HCT116 (cell line): ENCODE measurements at regions not wholly inside any gene's neighbourhood (a gene's known extent, or its start where the extent isn't known, plus 50 kb on each side); places are given as distances from the start of the nearest gene placed in this dataset.

Experiments used
- ATAC-seq: fragments of 200-7000 bp; cut with Tn5 transposase; 2 replicates; pipeline ENCODE4 v1.9.1; 2020; ENCODE audit warnings: mild to moderate bottlenecking, moderate library complexity
- BruUV-seq: library from RNA; stranded (reverse); fragments of 400-500 nt; replicated peaks from 2 replicates; lab custom pipeline; 2021; lab: Mats Ljungman, UMichigan
- CTCF ChIA-PET: fragments of 300-600 bp; sonication (Branson Sonifier 250); formaldehyde crosslinking; loops from one replicate; lab custom pipeline; 2021; ENCODE audit warnings: antibody characterized with exemption; lab: Charles Lee
- POLR2A ChIA-PET: fragments of 300-600, 350-600 bp; sonication (Branson Sonifier 250); formaldehyde crosslinking; loops from one replicate; lab custom pipeline; 2021; ENCODE audit warnings: antibody characterized with exemption; lab: Charles Lee
- RAD21 ChIA-PET, 2 experiments: fragments of 300-600 bp; sonication (Branson Sonifier 250); formaldehyde crosslinking; loops; one replicate each; lab custom pipeline; 2023; ENCODE audit warnings: low total read pairs in 2 of 2; ENCODE audit not compliant: uncharacterized antibody in 2 of 2, unreplicated experiment in 2 of 2, low non-redundant PET in 1 of 2; lab: Charles Lee
- DNase-seq: peaks from one replicate; pipeline ENCODE4 v3.0.0-alpha.2; 2010; ENCODE audit warnings: low read depth, low spot score
- H2AFZ ChIP-seq: fragments of 200-600 bp; shearing (Covaris generic), sonication (generic); 2 replicates; pipeline ENCODE4 v1.6.1; 2017; ENCODE audit warnings: low read depth, mixed run types, mixed read lengths, antibody characterized with exemption, low read length; ENCODE audit not compliant: poor library complexity, severe bottlenecking
- H3K27ac ChIP-seq: 2 replicates; pipeline ENCODE4 v1.5.1; 2012; ENCODE audit warnings: low read depth, low read length
- H3K27me3 ChIP-seq: fragments of 200-600 bp; sonication (generic); 2 replicates; pipeline ENCODE4 v1.6.1; 2016; ENCODE audit warnings: mixed run types, low read length, mixed read lengths; ENCODE audit not compliant: insufficient read depth
- H3K36me3 ChIP-seq, 2 experiments: fragments of 200-500 bp in 1 of 2; fragments of 200-600 bp in 1 of 2; sonication (Bioruptor generic) in 1 of 2; sonication (generic) in 1 of 2; 2 replicates each; pipeline versions ENCODE4 v1.5.1 to v1.6.1; 2014 to 2016; ENCODE audit warnings: low read length in 2 of 2, inconsistent platforms in 1 of 2, mixed read lengths in 1 of 2, mixed run types in 1 of 2; ENCODE audit not compliant: insufficient read depth in 2 of 2, control insufficient read depth in 1 of 2
- H3K4me1 ChIP-seq, 2 experiments: fragments of 200-600 bp in 1 of 2; sonication (generic) in 1 of 2; 2 replicates each; pipeline versions ENCODE4 v1.5.1 to v1.6.1; 2012 to 2017; ENCODE audit warnings: low read length in 2 of 2, inconsistent platforms in 1 of 2, mild to moderate bottlenecking in 1 of 2, mixed read lengths in 1 of 2, mixed run types in 1 of 2, moderate library complexity in 1 of 2; ENCODE audit not compliant: insufficient read depth in 2 of 2, control insufficient read depth in 1 of 2
- H3K4me2 ChIP-seq: fragments of 200-600 bp; sonication (generic); 2 replicates; pipeline ENCODE4 v1.6.1; 2017; ENCODE audit warnings: mixed run types, low read length, mixed read lengths
- H3K4me3 ChIP-seq, 2 experiments: fragments of 200-600 bp in 1 of 2; sonication (generic) in 1 of 2; replicated peaks in 1 of 2; 2 replicates each; pipeline ENCODE4 v1.5.1; 2011 to 2016; ENCODE audit warnings: low read length in 2 of 2, control low read depth in 1 of 2, low read depth in 1 of 2, mild to moderate bottlenecking in 1 of 2, mixed read lengths in 1 of 2, mixed run types in 1 of 2
- H3K79me2 ChIP-seq: fragments of 200-600 bp; sonication (generic); 2 replicates; pipeline ENCODE4 v1.6.1; 2017; ENCODE audit warnings: mild to moderate bottlenecking, mixed run types, low read length, moderate library complexity, mixed read lengths; ENCODE audit not compliant: insufficient read depth
- H3K9ac ChIP-seq: fragments of 200-600 bp; sonication (generic); 2 replicates; pipeline ENCODE4 v1.6.1; 2016; ENCODE audit warnings: low read length, mixed read lengths
- H3K9me2 ChIP-seq: fragments of 200-600 bp; sonication (generic), shearing (Covaris generic); 2 replicates; pipeline ENCODE4 v1.6.1; 2017; ENCODE audit warnings: mixed run types, mild to moderate bottlenecking, moderate library complexity; ENCODE audit not compliant: insufficient read depth
- H3K9me3 ChIP-seq, 2 experiments: fragments of 200-500 bp in 1 of 2; fragments of 200-600 bp in 1 of 2; sonication (Bioruptor generic) in 1 of 2; sonication (generic) in 1 of 2; 2 replicates each; pipeline ENCODE4 v1.6.1; 2014 to 2017; ENCODE audit warnings: low read length in 2 of 2, mixed read lengths in 2 of 2, inconsistent platforms in 1 of 2, low read depth in 1 of 2, mild to moderate bottlenecking in 1 of 2, mixed run types in 1 of 2, moderate library complexity in 1 of 2; ENCODE audit not compliant: control insufficient read depth in 1 of 2, insufficient read depth in 1 of 2
- H4K20me1 ChIP-seq: fragments of 200-600 bp; sonication (generic), shearing (Covaris generic); 2 replicates; pipeline ENCODE4 v1.6.1; 2017; ENCODE audit warnings: mixed run types, mild to moderate bottlenecking, moderate library complexity; ENCODE audit not compliant: insufficient read depth
- CBX3 ChIP-seq: IDR thresholded peaks from 2 replicates; pipeline ENCODE4 v1.6.1; 2012; ENCODE audit warnings: low read depth
- CEBPB ChIP-seq: IDR thresholded peaks from 2 replicates; pipeline ENCODE4 v1.6.1; 2012; ENCODE audit warnings: low read depth
- EGR1 ChIP-seq: IDR thresholded peaks from 2 replicates; pipeline ENCODE4 v1.6.1; 2012; ENCODE audit warnings: low read depth
- JUND ChIP-seq: IDR thresholded peaks from 2 replicates; pipeline ENCODE4 v1.6.1; 2012
- SIN3A ChIP-seq: IDR thresholded peaks from 2 replicates; pipeline ENCODE4 v1.6.1; 2012; ENCODE audit warnings: low read depth
- SRF ChIP-seq: IDR thresholded peaks from 2 replicates; pipeline ENCODE4 v1.6.1; 2012; ENCODE audit warnings: low read depth
- TCF7L2 ChIP-seq: IDR thresholded peaks from 2 replicates; pipeline ENCODE4 v1.7.0; 2011; ENCODE audit warnings: borderline replicate concordance, inconsistent platforms; ENCODE audit not compliant: insufficient read depth, insufficient read length; ENCODE audit errors: extremely low read depth
- ZBTB33 ChIP-seq: IDR thresholded peaks from 2 replicates; pipeline ENCODE4 v1.6.1; 2011; ENCODE audit warnings: mild to moderate bottlenecking, low read length, moderate library complexity; ENCODE audit not compliant: insufficient replicate concordance; ENCODE audit errors: extremely low read depth
- ZNF274 ChIP-seq: fragments of 200-500 bp; sonication (Bioruptor generic); IDR thresholded peaks from 2 replicates; pipeline ENCODE4 v1.6.1; 2014; ENCODE audit warnings: mild to moderate bottlenecking, low read depth, low read length, inconsistent platforms
- intact Hi-C: fragments of 100-400 bp; cut with micrococcal nuclease; formaldehyde crosslinking; loops from 2 replicates; pipeline ENCODE4 v1.10.0; 2022
- TF ChIP-seq, protein P1 (sequence below): IDR thresholded peaks from 2 replicates; pipeline ENCODE4 v1.6.1; 2012; ENCODE audit warnings: low read depth

DNA sequence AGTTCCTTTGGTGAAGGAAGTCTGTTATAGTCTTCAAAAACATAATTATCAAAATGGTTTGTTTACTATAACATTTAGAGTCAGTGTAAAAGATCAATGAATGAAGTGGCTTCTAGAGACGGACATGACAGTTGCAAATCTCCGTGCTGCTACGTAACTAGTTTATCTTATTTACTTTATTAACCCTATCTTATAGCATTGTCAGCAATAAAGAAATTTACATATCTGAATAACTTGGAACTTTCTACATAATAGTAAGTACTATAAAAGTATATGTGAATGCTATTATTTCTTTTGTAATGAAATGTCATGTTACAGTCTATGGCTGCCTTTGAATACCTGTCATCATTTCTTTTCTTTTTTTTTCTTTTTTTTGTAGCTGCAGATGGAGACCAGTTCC is 246.8 kb downstream of the PTH2R start (continued):
- no peak for TF ChIP-seq EGR1
- TF ChIP-seq TCF7L2: no peak
- TF ChIP-seq ZBTB33: no peak
- TF ChIP-seq JUND: no peak
- no peak for TF ChIP-seq CBX3
- TF ChIP-seq, all 23 proteins: peak for 0

DNA sequence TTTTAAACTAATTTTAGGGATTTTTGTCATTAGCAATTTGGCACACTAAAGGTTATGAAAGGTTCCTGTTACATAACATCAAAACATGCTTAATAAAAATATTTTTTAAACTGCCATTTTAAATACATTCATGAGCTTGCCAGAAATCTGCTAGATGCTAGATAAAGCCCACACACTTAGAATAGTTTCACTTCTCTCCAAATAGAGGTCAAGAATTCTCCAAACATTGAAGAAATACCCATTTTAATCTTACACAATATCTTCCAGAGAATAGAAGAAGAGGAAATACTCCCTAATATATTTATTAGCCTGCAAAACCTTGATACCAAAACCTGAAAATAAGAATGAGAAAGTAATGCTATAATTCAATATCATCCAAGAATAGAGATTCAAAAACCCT is 247.5 kb downstream of the PTH2R start:
- DNase-seq (no peak), ATAC-seq (no peak)
- TF ChIP-seq, protein P1, sequence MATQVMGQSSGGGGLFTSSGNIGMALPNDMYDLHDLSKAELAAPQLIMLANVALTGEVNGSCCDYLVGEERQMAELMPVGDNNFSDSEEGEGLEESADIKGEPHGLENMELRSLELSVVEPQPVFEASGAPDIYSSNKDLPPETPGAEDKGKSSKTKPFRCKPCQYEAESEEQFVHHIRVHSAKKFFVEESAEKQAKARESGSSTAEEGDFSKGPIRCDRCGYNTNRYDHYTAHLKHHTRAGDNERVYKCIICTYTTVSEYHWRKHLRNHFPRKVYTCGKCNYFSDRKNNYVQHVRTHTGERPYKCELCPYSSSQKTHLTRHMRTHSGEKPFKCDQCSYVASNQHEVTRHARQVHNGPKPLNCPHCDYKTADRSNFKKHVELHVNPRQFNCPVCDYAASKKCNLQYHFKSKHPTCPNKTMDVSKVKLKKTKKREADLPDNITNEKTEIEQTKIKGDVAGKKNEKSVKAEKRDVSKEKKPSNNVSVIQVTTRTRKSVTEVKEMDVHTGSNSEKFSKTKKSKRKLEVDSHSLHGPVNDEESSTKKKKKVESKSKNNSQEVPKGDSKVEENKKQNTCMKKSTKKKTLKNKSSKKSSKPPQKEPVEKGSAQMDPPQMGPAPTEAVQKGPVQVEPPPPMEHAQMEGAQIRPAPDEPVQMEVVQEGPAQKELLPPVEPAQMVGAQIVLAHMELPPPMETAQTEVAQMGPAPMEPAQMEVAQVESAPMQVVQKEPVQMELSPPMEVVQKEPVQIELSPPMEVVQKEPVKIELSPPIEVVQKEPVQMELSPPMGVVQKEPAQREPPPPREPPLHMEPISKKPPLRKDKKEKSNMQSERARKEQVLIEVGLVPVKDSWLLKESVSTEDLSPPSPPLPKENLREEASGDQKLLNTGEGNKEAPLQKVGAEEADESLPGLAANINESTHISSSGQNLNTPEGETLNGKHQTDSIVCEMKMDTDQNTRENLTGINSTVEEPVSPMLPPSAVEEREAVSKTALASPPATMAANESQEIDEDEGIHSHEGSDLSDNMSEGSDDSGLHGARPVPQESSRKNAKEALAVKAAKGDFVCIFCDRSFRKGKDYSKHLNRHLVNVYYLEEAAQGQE: no peak
- TF ChIP-seq SRF (no peak), SIN3A (no peak), ZNF274 (no peak), CBX3 (no peak), CEBPB (no peak)
- Histone ChIP-seq H3K79me2 (no peaks in the 10 kb centered on the region), H4K20me1 (no peaks in the 10 kb centered on the region), H3K9me2 (no peaks in the 10 kb centered on the region), H3K36me3 (no peaks in the 10 kb centered on the region), H3K4me2 (no peak overlapping the region), H2AFZ (no peak overlapping the region), H3K4me3 (no peak overlapping the region), H3K9me3 (no peaks in the 10 kb centered on the region), H3K4me1 (no peaks in the 10 kb centered on the region), H3K27me3 (no peaks in the 10 kb centered on the region), H3K9ac (no peak overlapping the region), H3K27ac (no peak overlapping the region)
- BruUV-seq: no TSS peak
- ChIA-PET CTCF (no interaction called here), RAD21 (no interaction called here), POLR2A (no interaction called here)
- intact Hi-C loops: no loop called here
